A673 (cell line): ENCODE measurements at regions not wholly inside any gene's neighbourhood (a gene's known extent, or its start where the extent isn't known, plus 50 kb on each side); places are given as distances from the start of the nearest gene placed in this dataset.

Source experiments
- BruUV-seq: library from RNA; stranded (reverse); fragments of 400-500 nt; replicated peaks from 2 replicates; lab custom pipeline; 2021; lab: Mats Ljungman, UMichigan
- CTCF ChIA-PET: fragments of 300-600 bp; sonication (Branson Sonifier 250); formaldehyde crosslinking; loops from one replicate; lab custom pipeline; 2022; ENCODE audit warnings: antibody characterized with exemption; lab: Charles Lee
- POLR2A ChIA-PET: fragments of 300-600 bp; sonication (Branson Sonifier 250); formaldehyde crosslinking; loops from one replicate; lab custom pipeline; 2022; ENCODE audit warnings: antibody characterized with exemption; ENCODE audit not compliant: low non-redundant PET; lab: Charles Lee
- DNase-seq: peaks from one replicate; pipeline ENCODE4 v3.0.0-alpha.2; 2015; ENCODE audit warnings: low spot score
- H3K27ac ChIP-seq: fragments of 200-600 bp; sonication (generic); 2 replicates; pipeline ENCODE4 v1.5.1; 2016; ENCODE audit warnings: mixed run types, low read depth, mild to moderate bottlenecking, mixed read lengths, antibody characterized with exemption, low read length; ENCODE audit not compliant: poor library complexity, severe bottlenecking
- H3K27me3 ChIP-seq: fragments of 200-600 bp; sonication (generic); replicated peaks from 2 replicates; pipeline ENCODE4 v1.6.1; 2017; ENCODE audit warnings: mixed run types, low read depth, mild to moderate bottlenecking, mixed read lengths, antibody characterized with exemption, low read length; ENCODE audit not compliant: insufficient read depth, poor library complexity
- H3K36me3 ChIP-seq: fragments of 200-600 bp; sonication (generic); 2 replicates; pipeline ENCODE4 v1.6.1; 2016; ENCODE audit warnings: mixed run types, mild to moderate bottlenecking, mixed read lengths, antibody characterized with exemption, low read length; ENCODE audit not compliant: insufficient read depth, poor library complexity, severe bottlenecking
- H3K4me1 ChIP-seq: fragments of 200-600 bp; sonication (generic); 2 replicates; pipeline ENCODE4 v1.6.1; 2017; ENCODE audit warnings: mixed run types, mild to moderate bottlenecking, mixed read lengths, antibody characterized with exemption, low read length; ENCODE audit not compliant: insufficient read depth, poor library complexity, severe bottlenecking
- H3K4me3 ChIP-seq: fragments of 200-600 bp; sonication (generic); 2 replicates; pipeline ENCODE4 v1.5.1; 2016; ENCODE audit warnings: low read depth, mixed run types, mild to moderate bottlenecking, mixed read lengths, low read length; ENCODE audit not compliant: poor library complexity, severe bottlenecking
- H3K9me3 ChIP-seq: fragments of 200-600 bp; sonication (generic); 2 replicates; pipeline ENCODE4 v1.6.1; 2016; ENCODE audit warnings: mixed run types, low read depth, mild to moderate bottlenecking, mixed read lengths, antibody characterized with exemption, low read length; ENCODE audit not compliant: poor library complexity, severe bottlenecking
- CTCF ChIP-seq: fragments of 300-800, 200-600 bp; sonication (generic); conservative IDR thresholded peaks from 2 replicates; pipeline ENCODE4 v1.5.1; 2017; ENCODE audit warnings: low read depth, mild to moderate bottlenecking, antibody characterized with exemption, low read length, moderate library complexity, mixed read lengths
- EZH2 ChIP-seq: fragments of 200-600 bp; sonication (generic); IDR thresholded peaks from 2 replicates; pipeline ENCODE4 v1.6.1; 2017; ENCODE audit warnings: borderline replicate concordance, low read depth, mild to moderate bottlenecking, mixed read lengths, antibody characterized with exemption, low read length; ENCODE audit not compliant: poor library complexity, severe bottlenecking
- intact Hi-C: fragments of 100-400 bp; cut with micrococcal nuclease; formaldehyde crosslinking; loops from one replicate; pipeline ENCODE4 v1.10.0; 2022; ENCODE audit not compliant: unreplicated experiment

- TF ChIP-seq CTCF (no peak), EZH2 (no peak)
- Histone ChIP-seq H3K9me3 (no peaks in the 10 kb centered on the region), H3K27ac (no peak overlapping the region), H3K27me3 (no peaks in the 10 kb centered on the region), H3K36me3 (no peaks in the 10 kb centered on the region), H3K4me3 (no peak overlapping the region), H3K4me1 (no peaks in the 10 kb centered on the region)
- POLR2A ChIA-PET = no interaction called here
- CTCF ChIA-PET = no interaction called here
- peak; percentile 32 for DNase-seq
- BruUV-seq = no TSS peak
- intact Hi-C loops = no loop called here
These were observed 456.1 kb upstream of the IL12A start for GRCh38 chr3:159532577-159532976.

- H3K36me3 ChIP-seq = no peaks in the 10 kb centered on the region
- DNase-seq = no peak
- CTCF ChIA-PET = no interaction called here
- H3K27ac ChIP-seq = no peak overlapping the region
- intact Hi-C loops = no loop called here
- POLR2A ChIA-PET = no interaction called here
- H3K9me3 ChIP-seq = no peaks in the 10 kb centered on the region
- H3K4me1 ChIP-seq = no peaks in the 10 kb centered on the region
- no TSS peak for BruUV-seq
- no peaks in the 10 kb centered on the region for H3K27me3 ChIP-seq
- no peak for TF ChIP-seq EZH2
- TF ChIP-seq CTCF = no peak
- H3K4me3 ChIP-seq = no peak overlapping the region
These were observed 454.1 kb upstream of the IL12A start for GRCh38 chr3:159534496-159534895.

- POLR2A ChIA-PET = no interaction called here
- no peak for DNase-seq
- intact Hi-C loops = no loop called here
- BruUV-seq = no TSS peak
- CTCF ChIA-PET = no interaction called here
- Histone ChIP-seq H3K36me3 (no peaks in the 10 kb centered on the region), H3K9me3 (no peaks in the 10 kb centered on the region), H3K27me3 (no peaks in the 10 kb centered on the region), H3K4me3 (no peak overlapping the region), H3K4me1 (no peaks in the 10 kb centered on the region), H3K27ac (no peak overlapping the region)
- no peak for TF ChIP-seq CTCF
- no peak for TF ChIP-seq EZH2
These were observed 451.8 kb upstream of the IL12A start for GRCh38 chr3:159536876-159537275.
